ENCODE measurements at regions not wholly inside any gene's neighbourhood (a gene's known extent, or its start where the extent isn't known, plus 50 kb on each side); places are given as distances from the start of the nearest gene placed in this dataset.
A peak's percentile ranks its signal among the peaks of the same experiment; 100 is the strongest.

- no peaks in the 10 kb centered on the region for H3K9me3 ChIP-seq (ENCODE audit: low read depth)
- H2AFZ ChIP-seq: no peak overlapping the region
- H3K4me2 ChIP-seq: peak overlapping the region; percentile 16
- H3K4me3 ChIP-seq: no peak overlapping the region
- H3K79me2 ChIP-seq: no peaks in the 10 kb centered on the region
- no peaks in the 10 kb centered on the region for H4K20me1 ChIP-seq (ENCODE audit: insufficient read depth, poor library complexity, severe bottlenecking)
- H3K4me1 ChIP-seq (ENCODE audit: insufficient read depth): no peaks in the 10 kb centered on the region
- TF ChIP-seq EZH2phosphoT487 (IDR thresholded peaks at IDR 0.05; ENCODE audit: low read depth, severe bottlenecking, unreplicated experiment): no peak
- no peak for TF ChIP-seq CTCF (IDR thresholded peaks at IDR 0.05; ENCODE audit: poor library complexity)
- no peak for TF ChIP-seq EZH2 (IDR thresholded peaks at IDR 0.05; ENCODE audit: borderline replicate concordance)
- no peaks in the 10 kb centered on the region for H3K36me3 ChIP-seq (replicated peaks; ENCODE audit: insufficient read depth, low read depth)
- no peaks in the 10 kb centered on the region for H3K27me3 ChIP-seq
- H3K27ac ChIP-seq: no peak overlapping the region
- no peaks in the 10 kb centered on the region for H3K9me2 ChIP-seq (replicated peaks; ENCODE audit: insufficient read depth)
- 67% methylated on average over 3 of the region's 3 CpGs for WGBS (ENCODE audit: low lambda C conversion rate, missing lambda C conversion rate)
- no peak for DNase-seq (ENCODE audit: low spot score)
Measured at GRCh38 chr14:86346818-86347384, 817.0 kb downstream of the FLRT2 start.

GRCh38 chr14:86334355-86334754, 804.4 kb downstream of the FLRT2 start:
- Histone ChIP-seq H3K4me2 (no peak overlapping the region), H3K27ac (no peak overlapping the region), H3K4me1 (ENCODE audit: insufficient read depth) (no peaks in the 10 kb centered on the region), H3K9me3 (ENCODE audit: low read depth) (no peaks in the 10 kb centered on the region), H3K27me3 (no peaks in the 10 kb centered on the region), H3K4me3 (no peak overlapping the region), H3K79me2 (no peaks in the 10 kb centered on the region), H3K9me2 (replicated peaks; ENCODE audit: insufficient read depth) (no peaks in the 10 kb centered on the region), H4K20me1 (ENCODE audit: insufficient read depth, poor library complexity, severe bottlenecking) (no peaks in the 10 kb centered on the region), H2AFZ (no peak overlapping the region), H3K36me3 (replicated peaks; ENCODE audit: insufficient read depth, low read depth) (no peaks in the 10 kb centered on the region)
- no peak for DNase-seq (ENCODE audit: low spot score)
- 65% methylated on average over 3 of the region's 3 CpGs for WGBS (ENCODE audit: low lambda C conversion rate, missing lambda C conversion rate)
- TF ChIP-seq EZH2 (IDR thresholded peaks at IDR 0.05; ENCODE audit: borderline replicate concordance): no peak
- no peak for TF ChIP-seq CTCF (IDR thresholded peaks at IDR 0.05; ENCODE audit: poor library complexity)
- TF ChIP-seq EZH2phosphoT487 (IDR thresholded peaks at IDR 0.05; ENCODE audit: low read depth, severe bottlenecking, unreplicated experiment): no peak

GRCh38 chr14:86333493-86333892, 803.5 kb downstream of the FLRT2 start:
- Histone ChIP-seq H3K4me3 (no peak overlapping the region), H2AFZ (no peak overlapping the region), H3K36me3 (replicated peaks; ENCODE audit: insufficient read depth, low read depth) (no peaks in the 10 kb centered on the region), H3K9me3 (ENCODE audit: low read depth) (no peaks in the 10 kb centered on the region), H3K27me3 (no peaks in the 10 kb centered on the region), H3K9me2 (replicated peaks; ENCODE audit: insufficient read depth) (no peaks in the 10 kb centered on the region), H3K4me1 (ENCODE audit: insufficient read depth) (no peaks in the 10 kb centered on the region), H4K20me1 (ENCODE audit: insufficient read depth, poor library complexity, severe bottlenecking) (no peaks in the 10 kb centered on the region), H3K27ac (no peak overlapping the region), H3K79me2 (no peaks in the 10 kb centered on the region), H3K4me2 (no peak overlapping the region)
- WGBS (ENCODE audit: low lambda C conversion rate, missing lambda C conversion rate): 88% methylated on average over 1 of the region's 1 CpG
- TF ChIP-seq EZH2phosphoT487 (IDR thresholded peaks at IDR 0.05; ENCODE audit: low read depth, severe bottlenecking, unreplicated experiment) (no peak), EZH2 (IDR thresholded peaks at IDR 0.05; ENCODE audit: borderline replicate concordance) (no peak), CTCF (IDR thresholded peaks at IDR 0.05; ENCODE audit: poor library complexity) (no peak)
- no peak for DNase-seq (ENCODE audit: low spot score)

GRCh38 chr14:86331341-86331740, 801.4 kb downstream of the FLRT2 start:
- no peak overlapping the region for H2AFZ ChIP-seq
- no peak overlapping the region for H3K4me3 ChIP-seq
- no peaks in the 10 kb centered on the region for H3K79me2 ChIP-seq
- no peak for DNase-seq (ENCODE audit: low spot score)
- no peak for TF ChIP-seq EZH2 (IDR thresholded peaks at IDR 0.05; ENCODE audit: borderline replicate concordance)
- no peak for TF ChIP-seq EZH2phosphoT487 (IDR thresholded peaks at IDR 0.05; ENCODE audit: low read depth, severe bottlenecking, unreplicated experiment)
- no peak for TF ChIP-seq CTCF (IDR thresholded peaks at IDR 0.05; ENCODE audit: poor library complexity)
- no peaks in the 10 kb centered on the region for H3K4me1 ChIP-seq (ENCODE audit: insufficient read depth)
- no peaks in the 10 kb centered on the region for H4K20me1 ChIP-seq (ENCODE audit: insufficient read depth, poor library complexity, severe bottlenecking)
- WGBS (ENCODE audit: low lambda C conversion rate, missing lambda C conversion rate): 72% methylated on average over 3 of the region's 3 CpGs
- no peaks in the 10 kb centered on the region for H3K9me3 ChIP-seq (ENCODE audit: low read depth)
- no peak overlapping the region for H3K27ac ChIP-seq
- H3K9me2 ChIP-seq (replicated peaks; ENCODE audit: insufficient read depth): no peaks in the 10 kb centered on the region
- no peak overlapping the region for H3K4me2 ChIP-seq
- no peaks in the 10 kb centered on the region for H3K27me3 ChIP-seq
- no peaks in the 10 kb centered on the region for H3K36me3 ChIP-seq (replicated peaks; ENCODE audit: insufficient read depth, low read depth)

Data from hepatocyte (in vitro differentiated cells).